SK-N-SH (cell line): ENCODE measurements at regions not wholly inside any gene's neighbourhood (a gene's known extent, or its start where the extent isn't known, plus 50 kb on each side); places are given as distances from the start of the nearest gene placed in this dataset.

Experiments
- CTCF ChIA-PET: fragments of 300-600, 350-600 bp; formaldehyde crosslinking; extraction: SDS; loops from one replicate; lab custom pipeline; 2021; lab: Yijun Ruan, JAX
- POLR2A ChIA-PET: fragments of 350-600 bp; sonication (Branson Sonifier 250); formaldehyde crosslinking; extraction: SDS; loops from one replicate; lab custom pipeline; 2020; ENCODE audit warnings: antibody characterized with exemption, inconsistent platforms; lab: Yijun Ruan, JAX
- DNase-seq: peaks from one replicate; pipeline ENCODE4 v3.0.0; 2012
- H2AFZ ChIP-seq: fragments of 200-600 bp; sonication (generic); 2 replicates; pipeline ENCODE4 v1.8.1; 2016; ENCODE audit warnings: antibody characterized with exemption, mild to moderate bottlenecking, low read depth
- H3F3A ChIP-seq: fragments of 200-600 bp; sonication (generic); replicated peaks from 2 replicates; pipeline ENCODE3; 2016; ENCODE audit warnings: antibody characterized with exemption, mild to moderate bottlenecking; ENCODE audit not compliant: insufficient read depth
- H3K27ac ChIP-seq, 2 experiments: fragments of 200-500 bp in 1 of 2; fragments of 200-600 bp in 1 of 2; sonication (Bioruptor generic) in 1 of 2; sonication (generic), shearing (Covaris generic) in 1 of 2; 2 replicates each; pipeline versions ENCODE4 v1.5.1 to v1.6.1; 2014 to 2016; ENCODE audit warnings: low read depth in 2 of 2, inconsistent platforms in 1 of 2, low read length in 1 of 2, mild to moderate bottlenecking in 1 of 2, mixed read lengths in 1 of 2
- H3K27me3 ChIP-seq: fragments of 200-600 bp; sonication (generic), shearing (Covaris generic); 2 replicates; pipeline ENCODE4 v1.6.1; 2016; ENCODE audit warnings: mixed run types; ENCODE audit not compliant: insufficient read depth
- H3K36me3 ChIP-seq, 2 experiments: fragments of 200-500 bp in 1 of 2; fragments of 200-600 bp in 1 of 2; sonication (Bioruptor generic) in 1 of 2; sonication (generic) in 1 of 2; replicated peaks in 1 of 2; 2 replicates each; pipeline versions ENCODE3 to v1.5.1; 2014 to 2016; ENCODE audit warnings: low read length in 1 of 2, mild to moderate bottlenecking in 1 of 2; ENCODE audit not compliant: insufficient read depth in 2 of 2, control insufficient read depth in 1 of 2
- H3K4me1 ChIP-seq, 2 experiments: fragments of 200-500 bp in 1 of 2; fragments of 200-600 bp in 1 of 2; sonication (Bioruptor generic) in 1 of 2; sonication (generic), shearing (Covaris generic) in 1 of 2; 2 replicates each; pipeline versions ENCODE4 v1.5.1 to v1.6.1; 2014 to 2016; ENCODE audit warnings: low read depth in 1 of 2, low read length in 1 of 2, mixed run types in 1 of 2; ENCODE audit not compliant: insufficient read depth in 2 of 2, control insufficient read depth in 1 of 2
- H3K4me2 ChIP-seq: fragments of 200-600 bp; sonication (generic), shearing (Covaris generic); 2 replicates; pipeline ENCODE4 v1.6.1; 2017; ENCODE audit warnings: mixed run types
- H3K4me3 ChIP-seq, 2 experiments: fragments of 200-500 bp in 1 of 2; fragments of 200-600 bp in 1 of 2; sonication (Bioruptor generic) in 1 of 2; sonication (generic), shearing (Covaris generic) in 1 of 2; 2 replicates each; pipeline versions ENCODE4 v1.5.1 to v1.8.1; 2014 to 2016; ENCODE audit warnings: low read depth in 2 of 2, inconsistent platforms in 1 of 2, low read length in 1 of 2, mild to moderate bottlenecking in 1 of 2, mixed read lengths in 1 of 2, moderate library complexity in 1 of 2
- H3K79me2 ChIP-seq: fragments of 200-600 bp; sonication (generic); 2 replicates; pipeline ENCODE4 v1.8.1; 2017; ENCODE audit warnings: mild to moderate bottlenecking; ENCODE audit not compliant: insufficient read depth
- H3K9ac ChIP-seq: fragments of 200-600 bp; sonication (generic); 2 replicates; pipeline ENCODE4 v1.6.1; 2017; ENCODE audit warnings: mixed run types
- H3K9me2 ChIP-seq: fragments of 200-600 bp; sonication (generic); 2 replicates; pipeline ENCODE4 v1.6.1; 2017; ENCODE audit warnings: mixed run types
- H3K9me3 ChIP-seq: fragments of 200-600 bp; sonication (generic); 2 replicates; pipeline ENCODE4 v1.6.1; 2017; ENCODE audit warnings: mixed run types, mild to moderate bottlenecking, moderate library complexity
- H4K20me1 ChIP-seq: fragments of 200-600 bp; sonication (generic); 2 replicates; pipeline ENCODE4 v1.6.1; 2017; ENCODE audit warnings: mild to moderate bottlenecking, mixed run types; ENCODE audit not compliant: insufficient read depth
- EP300 ChIP-seq, 2 experiments: IDR thresholded peaks; 2 replicates each; pipeline versions ENCODE4 v1.4.0 to v1.6.1; 2012; ENCODE audit warnings: borderline replicate concordance in 1 of 2, low read depth in 1 of 2, low read length in 1 of 2
- EZH2phosphoT487 ChIP-seq: fragments of 200-600 bp; sonication (generic); IDR thresholded peaks from 2 replicates; pipeline ENCODE4 v1.6.1; 2017; ENCODE audit warnings: low read depth, mixed run types, mild to moderate bottlenecking, antibody characterized with exemption, moderate library complexity, borderline replicate concordance
- FOSL2 ChIP-seq: IDR thresholded peaks from 2 replicates; pipeline ENCODE4 v1.4.0; 2012; ENCODE audit warnings: low read depth, mild to moderate bottlenecking, moderate library complexity, borderline replicate concordance
- FOXM1 ChIP-seq: IDR thresholded peaks from 2 replicates; pipeline ENCODE4 v1.4.0; 2012; ENCODE audit warnings: low read depth, mild to moderate bottlenecking
- GABPA ChIP-seq: IDR thresholded peaks from 2 replicates; pipeline ENCODE4 v1.4.0; 2012; ENCODE audit warnings: low read depth, mild to moderate bottlenecking
- NRF1 ChIP-seq: IDR thresholded peaks from 2 replicates; pipeline ENCODE4 v1.6.1; 2012; ENCODE audit warnings: low read depth, mild to moderate bottlenecking, low read length
- POLR2AphosphoS5 ChIP-seq: IDR thresholded peaks from 2 replicates; pipeline ENCODE4 v1.6.1; 2012; ENCODE audit warnings: low read depth, low read length
- RAD21 ChIP-seq: IDR thresholded peaks from 2 replicates; pipeline ENCODE4 v1.6.1; 2012; ENCODE audit warnings: mild to moderate bottlenecking, low read length
- RCOR1 ChIP-seq: fragments of 150-350 bp; IDR thresholded peaks from 2 replicates; pipeline ENCODE4 v1.6.1; 2017; ENCODE audit warnings: antibody characterized with exemption, low read length
- RFX5 ChIP-seq: IDR thresholded peaks from 2 replicates; pipeline ENCODE4 v1.6.1; 2012; ENCODE audit warnings: mild to moderate bottlenecking, improper control_type of control experiment, low read length
- SMC3 ChIP-seq: IDR thresholded peaks from 2 replicates; pipeline ENCODE4 v1.6.1; 2012; ENCODE audit warnings: low read depth, low read length, improper control_type of control experiment
- TAF1 ChIP-seq: IDR thresholded peaks from 2 replicates; pipeline ENCODE4 v1.6.1; 2012; ENCODE audit warnings: low read depth, mild to moderate bottlenecking, low read length, moderate library complexity, borderline replicate concordance
- TEAD4 ChIP-seq: IDR thresholded peaks from 2 replicates; pipeline ENCODE4 v1.4.0; 2012; ENCODE audit warnings: mild to moderate bottlenecking, borderline replicate concordance; ENCODE audit not compliant: insufficient read depth
- YY1 ChIP-seq: IDR thresholded peaks from 2 replicates; pipeline ENCODE4 v1.4.0; 2012; ENCODE audit warnings: low read depth, mild to moderate bottlenecking
- WGBS: methylation state at CpG from one replicate; pipeline ENCODE4 v1.1.6; 2017; ENCODE audit warnings: low lambda C conversion rate; 5-methylcytosine and 5-hydroxymethylcytosine counted together
- TF ChIP-seq, protein P1 (sequence below): IDR thresholded peaks from 2 replicates; pipeline ENCODE4; 2012
- TF ChIP-seq, protein P2 (sequence below): IDR thresholded peaks from 2 replicates; pipeline ENCODE4 v1.4.0; 2012; ENCODE audit warnings: low read depth, borderline replicate concordance
- TF ChIP-seq, protein P3 (sequence below): IDR thresholded peaks from 2 replicates; pipeline ENCODE4 v1.6.1; 2012; ENCODE audit warnings: mild to moderate bottlenecking, low read depth, low read length, moderate library complexity
- TF ChIP-seq, protein P4 (sequence below): fragments of 200-600 bp; sonication (generic); IDR thresholded peaks from 2 replicates; pipeline ENCODE4 v1.6.1; 2017; ENCODE audit warnings: antibody characterized with exemption, mild to moderate bottlenecking, moderate library complexity

DNA sequence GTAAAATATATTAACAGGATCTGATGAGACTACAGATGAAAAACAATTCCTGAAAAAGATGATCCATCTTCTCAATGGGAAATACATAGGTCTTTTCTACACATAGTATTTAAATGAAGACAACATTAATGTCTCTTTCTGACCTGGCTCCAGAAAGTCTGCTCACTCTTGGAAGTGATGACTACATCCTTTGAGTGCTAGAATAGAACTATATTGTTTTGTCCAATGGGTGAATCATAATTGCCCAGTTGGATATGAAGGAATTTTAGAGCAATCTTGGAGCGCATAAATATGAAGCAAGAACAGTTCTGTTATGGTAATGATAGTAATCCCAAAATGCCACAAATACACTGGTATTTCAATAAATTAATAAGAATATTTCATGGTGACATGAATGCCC, 322.1 kb downstream of the DEPDC1B start (continued):
- TF ChIP-seq, protein P1, sequence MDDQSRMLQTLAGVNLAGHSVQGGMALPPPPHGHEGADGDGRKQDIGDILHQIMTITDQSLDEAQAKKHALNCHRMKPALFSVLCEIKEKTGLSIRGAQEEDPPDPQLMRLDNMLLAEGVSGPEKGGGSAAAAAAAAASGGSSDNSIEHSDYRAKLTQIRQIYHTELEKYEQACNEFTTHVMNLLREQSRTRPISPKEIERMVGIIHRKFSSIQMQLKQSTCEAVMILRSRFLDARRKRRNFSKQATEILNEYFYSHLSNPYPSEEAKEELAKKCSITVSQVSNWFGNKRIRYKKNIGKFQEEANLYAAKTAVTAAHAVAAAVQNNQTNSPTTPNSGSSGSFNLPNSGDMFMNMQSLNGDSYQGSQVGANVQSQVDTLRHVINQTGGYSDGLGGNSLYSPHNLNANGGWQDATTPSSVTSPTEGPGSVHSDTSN: peak; percentile 12; the same call in 1 of the 2 replicates
- TF ChIP-seq RFX5 (no peak), EP300 (IDR thresholded peaks at IDR 0.05; ENCODE audit: borderline replicate concordance in 1 of 2, low read depth in 1 of 2, low read length in 1 of 2) (peak in 1 of 2 experiments; percentile 57; a peak in 1 of 4 replicates), TEAD4 (no peak), FOSL2 (peak; percentile 61), RAD21 (no peak), GABPA (no peak)

DNA sequence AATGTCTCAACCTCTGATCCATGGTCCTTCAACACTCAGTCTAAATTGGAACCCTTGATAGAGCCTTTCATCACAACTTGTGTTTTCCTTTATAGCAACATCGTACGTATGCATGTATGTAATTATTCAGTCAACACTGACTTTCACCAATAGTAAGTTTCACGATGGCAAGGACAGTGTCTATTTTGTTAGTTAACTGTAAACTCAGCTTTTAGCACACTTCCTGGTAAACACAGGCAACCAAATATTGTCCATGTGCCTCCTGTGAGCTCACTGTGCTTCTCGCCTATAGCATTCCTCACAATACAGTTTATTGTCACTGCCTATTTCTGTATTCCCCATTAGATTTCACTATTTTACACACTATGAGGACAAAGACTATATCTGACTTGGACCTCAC, 323.1 kb downstream of the DEPDC1B start:
- Histone ChIP-seq H3K36me3 (no peaks in the 10 kb centered on the region), H3K4me1 (peaks cover 3 to 16% of the 10 kb centered on the region in 2 experiments; a peak in 2 of 4 replicates), H3K9ac (no peak overlapping the region), H3K27ac (peak overlapping the region in 1 of 2 experiments; percentile 59; a peak in 2 of 4 replicates), H3F3A (peaks cover 13% of the 10 kb centered on the region), H3K4me2 (no peak overlapping the region), H2AFZ (no peak overlapping the region), H3K4me3 (no peak overlapping the region), H3K9me2 (no peaks in the 10 kb centered on the region), H3K9me3 (no peaks in the 10 kb centered on the region), H3K27me3 (no peaks in the 10 kb centered on the region), H4K20me1 (no peaks in the 10 kb centered on the region), H3K79me2 (no peaks in the 10 kb centered on the region)
- ChIA-PET CTCF (interaction anchor here (1.1 to 2.1 kb wide), 3 partner anchors 292 to 577 kb away, joined by 5 to 11 read pairs (median 6); no protein-coding TSS in a partner anchor), POLR2A (no interaction called here)
- no peak for DNase-seq
- WGBS: 89% methylated on average over 4 of the region's 4 CpGs
- TF ChIP-seq YY1 (no peak), POLR2AphosphoS5 (no peak), NRF1 (no peak)

DNA sequence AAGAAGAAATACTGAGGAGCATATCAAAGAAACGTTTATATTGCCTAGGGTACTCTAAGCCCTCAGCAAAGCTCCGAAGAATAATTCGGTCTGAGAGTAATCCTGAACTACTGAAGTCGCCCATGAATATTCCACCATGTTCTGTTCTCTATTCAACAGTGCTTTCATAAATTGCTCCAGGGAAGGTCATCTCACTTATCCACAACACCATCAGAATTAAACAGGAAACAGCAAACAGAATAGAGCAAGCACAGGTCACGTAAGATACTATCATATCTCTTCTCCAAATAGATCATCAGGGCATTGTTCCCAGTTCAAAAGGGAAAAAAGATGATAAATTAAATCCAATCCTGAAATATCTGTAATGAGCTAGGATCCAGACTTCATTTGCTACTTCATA, 325.6 kb downstream of the DEPDC1B start:
- H3K4me2 ChIP-seq: no peak overlapping the region
- no peaks in the 10 kb centered on the region for H3K36me3 ChIP-seq
- H3K9ac ChIP-seq: no peak overlapping the region
- peak overlapping the region; percentile 44; the same call in 1 of the 2 replicates for H2AFZ ChIP-seq
- H3K4me3 ChIP-seq: no peak overlapping the region
- peak; percentile 33 for DNase-seq
- H4K20me1 ChIP-seq: no peaks in the 10 kb centered on the region
- H3K9me2 ChIP-seq: no peaks in the 10 kb centered on the region
- H3K79me2 ChIP-seq: no peaks in the 10 kb centered on the region
- no peaks in the 10 kb centered on the region for H3K27me3 ChIP-seq
- ChIA-PET POLR2A (no interaction called here), CTCF (interaction anchor here (0.8 to 1.5 kb wide), 2 partner anchors 11 to 560 kb away, joined by 4 to 5 read pairs; no protein-coding TSS in a partner anchor)
- no peak overlapping the region for H3K27ac ChIP-seq
- 41% methylated on average over 5 of the region's 5 CpGs for WGBS
- no peaks in the 10 kb centered on the region for H3K9me3 ChIP-seq
- peaks cover 5 to 27% of the 10 kb centered on the region in 2 experiments for H3K4me1 ChIP-seq
- H3F3A ChIP-seq: peaks cover 26% of the 10 kb centered on the region
- TF ChIP-seq RAD21 (peak; percentile 43), EZH2phosphoT487 (no peak), SMC3 (peak; percentile 15; the same call in 1 of the 2 replicates), FOXM1 (no peak), POLR2AphosphoS5 (no peak), RCOR1 (peak; percentile 98), TEAD4 (no peak), YY1 (no peak), GABPA (no peak), TAF1 (no peak)
- TF ChIP-seq, protein P2, sequence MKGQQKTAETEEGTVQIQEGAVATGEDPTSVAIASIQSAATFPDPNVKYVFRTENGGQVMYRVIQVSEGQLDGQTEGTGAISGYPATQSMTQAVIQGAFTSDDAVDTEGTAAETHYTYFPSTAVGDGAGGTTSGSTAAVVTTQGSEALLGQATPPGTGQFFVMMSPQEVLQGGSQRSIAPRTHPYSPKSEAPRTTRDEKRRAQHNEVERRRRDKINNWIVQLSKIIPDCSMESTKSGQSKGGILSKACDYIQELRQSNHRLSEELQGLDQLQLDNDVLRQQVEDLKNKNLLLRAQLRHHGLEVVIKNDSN: no peak
- TF ChIP-seq, protein P3, sequence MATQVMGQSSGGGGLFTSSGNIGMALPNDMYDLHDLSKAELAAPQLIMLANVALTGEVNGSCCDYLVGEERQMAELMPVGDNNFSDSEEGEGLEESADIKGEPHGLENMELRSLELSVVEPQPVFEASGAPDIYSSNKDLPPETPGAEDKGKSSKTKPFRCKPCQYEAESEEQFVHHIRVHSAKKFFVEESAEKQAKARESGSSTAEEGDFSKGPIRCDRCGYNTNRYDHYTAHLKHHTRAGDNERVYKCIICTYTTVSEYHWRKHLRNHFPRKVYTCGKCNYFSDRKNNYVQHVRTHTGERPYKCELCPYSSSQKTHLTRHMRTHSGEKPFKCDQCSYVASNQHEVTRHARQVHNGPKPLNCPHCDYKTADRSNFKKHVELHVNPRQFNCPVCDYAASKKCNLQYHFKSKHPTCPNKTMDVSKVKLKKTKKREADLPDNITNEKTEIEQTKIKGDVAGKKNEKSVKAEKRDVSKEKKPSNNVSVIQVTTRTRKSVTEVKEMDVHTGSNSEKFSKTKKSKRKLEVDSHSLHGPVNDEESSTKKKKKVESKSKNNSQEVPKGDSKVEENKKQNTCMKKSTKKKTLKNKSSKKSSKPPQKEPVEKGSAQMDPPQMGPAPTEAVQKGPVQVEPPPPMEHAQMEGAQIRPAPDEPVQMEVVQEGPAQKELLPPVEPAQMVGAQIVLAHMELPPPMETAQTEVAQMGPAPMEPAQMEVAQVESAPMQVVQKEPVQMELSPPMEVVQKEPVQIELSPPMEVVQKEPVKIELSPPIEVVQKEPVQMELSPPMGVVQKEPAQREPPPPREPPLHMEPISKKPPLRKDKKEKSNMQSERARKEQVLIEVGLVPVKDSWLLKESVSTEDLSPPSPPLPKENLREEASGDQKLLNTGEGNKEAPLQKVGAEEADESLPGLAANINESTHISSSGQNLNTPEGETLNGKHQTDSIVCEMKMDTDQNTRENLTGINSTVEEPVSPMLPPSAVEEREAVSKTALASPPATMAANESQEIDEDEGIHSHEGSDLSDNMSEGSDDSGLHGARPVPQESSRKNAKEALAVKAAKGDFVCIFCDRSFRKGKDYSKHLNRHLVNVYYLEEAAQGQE: no peak
- TF ChIP-seq, protein P4, sequence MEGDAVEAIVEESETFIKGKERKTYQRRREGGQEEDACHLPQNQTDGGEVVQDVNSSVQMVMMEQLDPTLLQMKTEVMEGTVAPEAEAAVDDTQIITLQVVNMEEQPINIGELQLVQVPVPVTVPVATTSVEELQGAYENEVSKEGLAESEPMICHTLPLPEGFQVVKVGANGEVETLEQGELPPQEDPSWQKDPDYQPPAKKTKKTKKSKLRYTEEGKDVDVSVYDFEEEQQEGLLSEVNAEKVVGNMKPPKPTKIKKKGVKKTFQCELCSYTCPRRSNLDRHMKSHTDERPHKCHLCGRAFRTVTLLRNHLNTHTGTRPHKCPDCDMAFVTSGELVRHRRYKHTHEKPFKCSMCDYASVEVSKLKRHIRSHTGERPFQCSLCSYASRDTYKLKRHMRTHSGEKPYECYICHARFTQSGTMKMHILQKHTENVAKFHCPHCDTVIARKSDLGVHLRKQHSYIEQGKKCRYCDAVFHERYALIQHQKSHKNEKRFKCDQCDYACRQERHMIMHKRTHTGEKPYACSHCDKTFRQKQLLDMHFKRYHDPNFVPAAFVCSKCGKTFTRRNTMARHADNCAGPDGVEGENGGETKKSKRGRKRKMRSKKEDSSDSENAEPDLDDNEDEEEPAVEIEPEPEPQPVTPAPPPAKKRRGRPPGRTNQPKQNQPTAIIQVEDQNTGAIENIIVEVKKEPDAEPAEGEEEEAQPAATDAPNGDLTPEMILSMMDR: no peak
